IMR-90 (cell line): ENCODE measurements at regions not wholly inside any gene's neighbourhood (a gene's known extent, or its start where the extent isn't known, plus 50 kb on each side); places are given as distances from the start of the nearest gene placed in this dataset.

Source experiments
- CEBPB ChIP-seq: IDR thresholded peaks from 2 replicates; pipeline ENCODE4 v1.6.1; 2012; ENCODE audit warnings: low read depth, low read length, improper control_type of control experiment
- CHD1 ChIP-seq: IDR thresholded peaks from 2 replicates; pipeline ENCODE4 v1.6.1; 2012; ENCODE audit warnings: low read depth, low read length, improper control_type of control experiment
- CTCF ChIP-seq: conservative IDR thresholded peaks from 2 replicates; pipeline ENCODE4 v1.5.1; 2012; ENCODE audit warnings: mild to moderate bottlenecking, low read depth, low read length, improper control_type of control experiment
- MAFK ChIP-seq: IDR thresholded peaks from 2 replicates; pipeline ENCODE4 v1.6.1; 2012; ENCODE audit warnings: low read depth, low read length, improper control_type of control experiment
- POLR2A ChIP-seq: IDR thresholded peaks from 2 replicates; pipeline ENCODE4 v1.6.1; 2012; ENCODE audit warnings: mild to moderate bottlenecking, low read depth, low read length
- RFX5 ChIP-seq: IDR thresholded peaks from 2 replicates; pipeline ENCODE4 v1.8.0; 2012; ENCODE audit warnings: low read depth, mild to moderate bottlenecking, low read length, moderate library complexity

GRCh38 chr21:43343992-43344886 lies 82.7 kb downstream of the SIK1 start:
- no peak for TF ChIP-seq CHD1
- TF ChIP-seq CTCF: no peak
- no peak for TF ChIP-seq CEBPB
- TF ChIP-seq RFX5: no peak
- no peak for TF ChIP-seq POLR2A
- no peak for TF ChIP-seq MAFK
